MG63 (cell line): ENCODE measurements at regions not wholly inside any gene's neighbourhood (a gene's known extent, or its start where the extent isn't known, plus 50 kb on each side); places are given as distances from the start of the nearest gene placed in this dataset.

ENCODE experiments used
- DNase-seq: peaks from one replicate; pipeline ENCODE4 v3.0.0-alpha.2; 2020
- H3K27me3 ChIP-seq: fragments of 250-450 bp; sonication (Bioruptor Pico); 2 replicates; pipeline ENCODE4 v1.5.1; 2020; ENCODE audit warnings: mild to moderate bottlenecking, moderate library complexity
- H3K36me3 ChIP-seq: fragments of 250-450 bp; sonication (Bioruptor Pico); 2 replicates; pipeline ENCODE4 v1.5.1; 2020; ENCODE audit warnings: mild to moderate bottlenecking, moderate library complexity
- H3K4me3 ChIP-seq: fragments of 250-450 bp; sonication (Bioruptor Pico); 2 replicates; pipeline ENCODE4 v1.5.1; 2020; ENCODE audit warnings: mild to moderate bottlenecking, moderate library complexity
- H3K9me3 ChIP-seq: fragments of 250-450 bp; sonication (Bioruptor Pico); 2 replicates; pipeline ENCODE4 v1.5.1; 2020; ENCODE audit warnings: mild to moderate bottlenecking, moderate library complexity

GRCh38 chr4:1514612-1515011 lies 108.4 kb upstream of the NKX1-1 start:
- no peak for DNase-seq
- H3K27me3 ChIP-seq: no peaks in the 10 kb centered on the region
- H3K36me3 ChIP-seq: no peaks in the 10 kb centered on the region
- no peaks in the 10 kb centered on the region for H3K9me3 ChIP-seq
- no peak overlapping the region for H3K4me3 ChIP-seq

- Histone ChIP-seq H3K9me3 (no peaks in the 10 kb centered on the region), H3K27me3 (no peaks in the 10 kb centered on the region), H3K4me3 (peak overlapping the region; percentile 60), H3K36me3 (no peaks in the 10 kb centered on the region)
- DNase-seq: no peak
Observed at GRCh38 chr4:1513936-1514483, 107.8 kb upstream of the NKX1-1 start.

- no peaks in the 10 kb centered on the region for H3K27me3 ChIP-seq
Observed at GRCh38 chr4:1512738-1513660, 106.8 kb upstream of the NKX1-1 start.

GRCh38 chr4:1512051-1512737 lies 106.0 kb upstream of the NKX1-1 start:
- H3K27me3 ChIP-seq: no peaks in the 10 kb centered on the region

More at GRCh38 chr4:1512738-1513660, 106.8 kb upstream of the NKX1-1 start:
- Histone ChIP-seq H3K9me3 (no peaks in the 10 kb centered on the region), H3K36me3 (no peaks in the 10 kb centered on the region), H3K4me3 (peak overlapping the region; percentile 60)
- peak; percentile 84 for DNase-seq

GRCh38 chr4:1511441-1512041 lies 105.3 kb upstream of the NKX1-1 start:
- Histone ChIP-seq H3K4me3 (peak overlapping the region; percentile 76), H3K27me3 (no peaks in the 10 kb centered on the region), H3K36me3 (no peaks in the 10 kb centered on the region), H3K9me3 (no peaks in the 10 kb centered on the region)
- peak; percentile 96 for DNase-seq

More at GRCh38 chr4:1512051-1512737, 106.0 kb upstream of the NKX1-1 start:
- Histone ChIP-seq H3K9me3 (no peaks in the 10 kb centered on the region), H3K36me3 (no peaks in the 10 kb centered on the region), H3K4me3 (peak overlapping the region; percentile 60)
- DNase-seq: peak; percentile 15

GRCh38 chr4:1510931-1511330 lies 104.7 kb upstream of the NKX1-1 start:
- Histone ChIP-seq H3K27me3 (no peaks in the 10 kb centered on the region), H3K9me3 (no peaks in the 10 kb centered on the region), H3K4me3 (peak overlapping the region; percentile 76), H3K36me3 (no peaks in the 10 kb centered on the region)
- no peak for DNase-seq

GRCh38 chr4:1509366-1509765 lies 103.1 kb upstream of the NKX1-1 start:
- no peak for DNase-seq
- Histone ChIP-seq H3K4me3 (no peak overlapping the region), H3K9me3 (no peaks in the 10 kb centered on the region), H3K36me3 (no peaks in the 10 kb centered on the region), H3K27me3 (no peaks in the 10 kb centered on the region)

GRCh38 chr4:1508161-1509160 lies 102.2 kb upstream of the NKX1-1 start:
- Histone ChIP-seq H3K27me3 (no peaks in the 10 kb centered on the region), H3K9me3 (no peaks in the 10 kb centered on the region), H3K36me3 (no peaks in the 10 kb centered on the region), H3K4me3 (no peak overlapping the region)
- no peak for DNase-seq

GRCh38 chr4:1506956-1507721 lies 100.9 kb upstream of the NKX1-1 start:
- no peaks in the 10 kb centered on the region for H3K9me3 ChIP-seq
- no peaks in the 10 kb centered on the region for H3K27me3 ChIP-seq
- DNase-seq: no peak
- no peaks in the 10 kb centered on the region for H3K36me3 ChIP-seq
- H3K4me3 ChIP-seq: no peak overlapping the region

- Histone ChIP-seq H3K9me3 (no peaks in the 10 kb centered on the region), H3K36me3 (no peaks in the 10 kb centered on the region), H3K4me3 (no peak overlapping the region), H3K27me3 (no peaks in the 10 kb centered on the region)
- DNase-seq: no peak
Observed at GRCh38 chr4:1505511-1506460, 99.5 kb upstream of the NKX1-1 start.

- H3K4me3 ChIP-seq: no peak overlapping the region
- DNase-seq: peak; percentile 15
- H3K36me3 ChIP-seq: no peaks in the 10 kb centered on the region
- no peaks in the 10 kb centered on the region for H3K9me3 ChIP-seq
- no peaks in the 10 kb centered on the region for H3K27me3 ChIP-seq
Observed at GRCh38 chr4:1504595-1505500, 98.6 kb upstream of the NKX1-1 start.

GRCh38 chr4:1503583-1504471 lies 97.6 kb upstream of the NKX1-1 start:
- no peak overlapping the region for H3K4me3 ChIP-seq
- H3K9me3 ChIP-seq: no peaks in the 10 kb centered on the region
- DNase-seq: no peak

GRCh38 chr4:1502976-1503375 lies 96.7 kb upstream of the NKX1-1 start:
- Histone ChIP-seq H3K27me3 (no peaks in the 10 kb centered on the region), H3K4me3 (no peak overlapping the region), H3K9me3 (no peaks in the 10 kb centered on the region), H3K36me3 (no peaks in the 10 kb centered on the region)
- DNase-seq: no peak

More at GRCh38 chr4:1503583-1504471, 97.6 kb upstream of the NKX1-1 start:
- H3K36me3 ChIP-seq: no peaks in the 10 kb centered on the region
- no peaks in the 10 kb centered on the region for H3K27me3 ChIP-seq
